Stomach smooth muscle (tissue), 2 donors: ENCODE measurements at regions not wholly inside any gene's neighbourhood (a gene's known extent, or its start where the extent isn't known, plus 50 kb on each side); places are given as distances from the start of the nearest gene placed in this dataset.
"Not testable (repeated sequence)": the region's sequence is repeated elsewhere in the genome, so short reads cannot be mapped to it uniquely, and the experiment has no call there.

Source experiments
- H3K27ac ChIP-seq: one replicate; pipeline ENCODE4 v1.7.0; 2013; ENCODE audit warnings: mild to moderate bottlenecking, low read length, inconsistent platforms
- H3K27me3 ChIP-seq, 2 donors: one replicate each; pipeline ENCODE4 v1.7.0; 2013; ENCODE audit warnings: low read length in 2 of 2; ENCODE audit not compliant: insufficient read depth in 2 of 2, control insufficient read depth in 1 of 2
- H3K36me3 ChIP-seq, 2 donors: one replicate each; pipeline ENCODE4 v1.7.0; 2013; ENCODE audit warnings: low read length in 2 of 2; ENCODE audit not compliant: control insufficient read depth in 2 of 2, insufficient read depth in 2 of 2
- H3K4me1 ChIP-seq: one replicate; pipeline ENCODE4 v1.7.0; 2013; ENCODE audit warnings: low read length; ENCODE audit not compliant: control insufficient read depth, insufficient read depth
- H3K4me3 ChIP-seq, 2 donors: one replicate each; pipeline ENCODE4 v1.7.0; 2013; ENCODE audit warnings: low read length in 2 of 2
- H3K9ac ChIP-seq, 2 donors: one replicate each; pipeline ENCODE4 v1.7.0; 2013; ENCODE audit warnings: low read length in 2 of 2, mild to moderate bottlenecking in 1 of 2
- H3K9me3 ChIP-seq, 2 donors: one replicate each; pipeline ENCODE4 v1.7.0; 2013; ENCODE audit warnings: low read length in 2 of 2; ENCODE audit not compliant: control insufficient read depth in 2 of 2
- donor health status: healthy.
- donor health status: Pancreatic carcinoma.

DNA sequence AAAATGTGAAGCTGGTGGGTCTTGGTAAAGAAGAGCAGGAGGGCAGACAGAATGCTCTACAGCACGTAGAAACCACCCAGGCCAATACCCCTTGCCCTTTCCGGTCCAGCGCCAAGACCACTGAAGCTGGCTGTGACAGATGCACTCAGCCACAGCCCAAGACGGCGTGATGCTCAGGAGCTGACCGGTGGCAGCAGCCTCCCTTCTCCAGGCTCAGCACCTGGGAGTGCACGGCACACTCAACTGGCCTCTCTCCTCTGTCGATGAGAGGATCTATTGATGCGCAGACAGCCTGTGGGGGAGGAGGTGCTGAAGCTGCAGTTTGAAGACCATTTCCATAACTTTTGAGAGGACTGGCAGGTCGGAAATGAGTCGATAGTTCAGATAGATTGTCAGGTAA lies 141.0 kb upstream of the MYT1L start:
- Histone ChIP-seq H3K27me3 (no peaks in the 10 kb centered on the region), H3K36me3 (no peaks in the 10 kb centered on the region), H3K4me3 (no peak overlapping the region), H3K9ac (no peak overlapping the region), H3K4me1 (no peaks in the 10 kb centered on the region), H3K27ac (no peak overlapping the region), H3K9me3 (no peaks in the 10 kb centered on the region)

DNA sequence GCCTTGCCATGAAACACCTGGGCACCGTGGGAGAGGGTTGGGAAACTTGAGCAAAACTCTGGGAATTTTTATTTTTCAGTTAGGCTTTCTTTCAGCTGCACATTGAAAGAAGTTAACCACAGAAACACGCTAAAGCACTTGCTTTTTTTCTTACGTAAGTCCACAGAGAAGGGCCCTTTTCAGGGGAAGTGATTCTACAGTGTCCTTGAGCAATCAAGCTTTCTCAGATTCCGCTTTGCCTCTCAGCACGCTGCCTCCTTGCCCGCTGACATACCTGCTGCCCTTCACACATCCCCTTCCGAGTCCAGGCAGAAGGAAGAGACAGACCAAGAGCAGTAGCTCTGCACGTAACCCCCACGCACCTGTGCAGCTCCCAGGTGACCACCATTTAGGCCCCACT lies 135.5 kb upstream of the MYT1L start:
- Histone ChIP-seq H3K27me3 (no peaks in the 10 kb centered on the region), H3K27ac (no peak overlapping the region), H3K4me3 (no peak overlapping the region), H3K36me3 (no peaks in the 10 kb centered on the region), H3K4me1 (no peaks in the 10 kb centered on the region), H3K9ac (no peak overlapping the region), H3K9me3 (no peaks in the 10 kb centered on the region)

DNA sequence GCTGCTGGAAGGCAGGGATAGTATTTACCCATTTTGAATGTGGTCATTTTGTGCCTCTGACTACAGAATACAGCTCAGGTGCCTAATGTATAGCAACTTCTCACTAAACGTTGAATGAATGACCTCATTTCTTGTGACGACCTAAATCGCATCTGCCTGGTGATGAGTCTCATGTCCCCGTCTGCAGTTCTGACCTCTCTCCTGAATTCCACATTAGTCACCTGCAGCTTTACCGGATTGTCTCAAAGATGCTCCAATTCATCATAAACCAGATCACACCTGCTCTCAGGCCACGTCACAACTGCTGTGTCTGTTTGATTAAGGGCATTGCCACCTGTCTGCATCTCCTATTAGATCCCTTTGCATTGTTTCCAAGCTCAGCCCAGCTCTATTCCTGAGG lies 133.6 kb upstream of the MYT1L start:
- Histone ChIP-seq H3K9me3 (no peaks in the 10 kb centered on the region), H3K4me1 (no peaks in the 10 kb centered on the region), H3K27ac (no peak overlapping the region), H3K27me3 (no peaks in the 10 kb centered on the region), H3K9ac (peak overlapping the region in 1 of 2 donors; percentile 16), H3K36me3 (no peaks in the 10 kb centered on the region), H3K4me3 (peak overlapping the region in 1 of 2 donors; percentile 64)

DNA sequence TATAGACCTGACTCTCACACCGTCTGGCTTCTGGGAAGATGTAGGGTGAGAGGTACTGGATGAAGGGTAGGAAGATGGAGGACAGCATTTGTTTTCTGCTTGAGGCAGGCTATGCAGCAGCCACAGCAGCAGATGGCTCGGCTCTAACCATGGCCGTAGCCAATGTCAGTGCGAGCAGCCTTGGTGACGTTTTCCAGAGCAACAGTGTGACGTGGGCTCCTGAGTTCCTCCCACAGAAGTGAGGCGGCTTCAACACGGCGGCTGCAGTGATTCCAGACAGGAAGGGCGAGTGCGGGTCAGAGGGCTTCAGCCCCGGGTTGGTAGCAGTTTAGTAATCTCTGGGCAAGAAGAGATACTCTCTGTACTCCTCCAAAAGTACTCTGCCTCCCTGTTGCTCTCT lies 133.0 kb upstream of the MYT1L start:
- peak overlapping the region; percentile 16 to 55 for H3K9ac ChIP-seq
- H3K4me1 ChIP-seq = no peaks in the 10 kb centered on the region
- no peaks in the 10 kb centered on the region for H3K27me3 ChIP-seq
- no peak overlapping the region for H3K27ac ChIP-seq
- no peaks in the 10 kb centered on the region for H3K9me3 ChIP-seq
- no peaks in the 10 kb centered on the region for H3K36me3 ChIP-seq
- peak overlapping the region; percentile 50 to 64 for H3K4me3 ChIP-seq

DNA sequence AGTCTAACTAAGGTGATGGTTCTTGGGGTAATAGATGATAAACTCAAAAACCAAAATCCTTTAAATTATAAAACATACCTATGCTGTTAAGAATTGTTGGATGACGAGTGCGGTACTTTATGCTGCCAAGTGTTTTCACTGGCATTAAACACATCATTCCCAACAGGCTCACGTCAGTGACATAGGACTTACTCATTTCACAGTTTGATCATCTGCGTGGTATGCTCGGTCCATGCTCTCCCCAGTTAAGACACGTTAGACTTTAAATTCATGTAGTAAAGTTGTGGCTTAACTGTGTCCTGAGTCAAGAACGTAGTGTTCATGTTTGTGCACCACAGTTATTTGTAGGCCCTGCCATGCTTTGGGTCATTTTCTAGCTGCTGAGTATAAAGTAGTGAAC lies 125.6 kb upstream of the MYT1L start:
- no peaks in the 10 kb centered on the region for H3K4me1 ChIP-seq
- no peak overlapping the region for H3K4me3 ChIP-seq
- no peaks in the 10 kb centered on the region for H3K9me3 ChIP-seq
- H3K36me3 ChIP-seq = no peaks in the 10 kb centered on the region
- H3K27me3 ChIP-seq = no peaks in the 10 kb centered on the region
- no peak overlapping the region for H3K27ac ChIP-seq
- H3K9ac ChIP-seq = no peak overlapping the region

DNA sequence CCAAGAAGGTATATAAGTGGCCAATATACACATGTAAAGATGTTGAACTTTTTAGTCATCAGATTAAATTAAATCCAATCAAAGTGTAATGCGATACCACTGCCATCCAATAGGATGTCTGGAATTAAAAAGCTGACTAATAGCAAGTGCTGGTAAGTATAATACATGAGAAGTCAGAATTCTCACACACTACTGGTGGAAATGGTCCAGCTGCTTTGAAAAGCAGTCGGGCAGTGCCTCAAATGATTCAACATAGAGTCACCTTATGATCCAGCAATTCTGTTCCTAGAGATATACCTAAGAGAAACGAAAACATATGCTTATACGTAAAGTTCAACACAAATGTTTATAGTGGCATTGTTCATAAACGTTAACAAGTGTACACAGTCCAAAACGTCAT lies 124.1 kb upstream of the MYT1L start:
- Histone ChIP-seq H3K9me3 (no peaks in the 10 kb centered on the region), H3K27ac (no peak overlapping the region), H3K36me3 (no peaks in the 10 kb centered on the region), H3K4me3 (no peak overlapping the region), H3K27me3 (no peaks in the 10 kb centered on the region), H3K9ac (no peak overlapping the region), H3K4me1 (no peaks in the 10 kb centered on the region)

DNA sequence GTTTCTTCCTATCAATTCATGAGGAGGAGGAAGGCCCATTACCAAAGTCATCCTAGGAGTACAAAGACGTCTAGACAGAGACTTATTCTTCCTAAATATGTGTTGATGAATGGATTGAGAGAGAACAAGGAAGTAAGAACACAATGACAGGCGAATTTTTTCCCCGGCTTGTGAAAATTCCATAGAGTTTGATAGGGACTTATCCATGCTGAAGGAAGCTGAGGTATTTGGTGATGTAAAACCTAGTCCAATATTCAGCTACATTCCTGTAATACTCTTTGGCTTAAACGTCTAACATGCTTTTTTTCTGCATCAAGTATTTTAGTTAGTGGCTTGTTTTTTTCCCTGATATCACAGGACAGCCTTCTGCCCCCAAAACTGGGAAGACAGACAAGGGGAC lies 121.9 kb upstream of the MYT1L start:
- H3K9me3 ChIP-seq = no peaks in the 10 kb centered on the region
- H3K27ac ChIP-seq = no peak overlapping the region
- no peaks in the 10 kb centered on the region for H3K4me1 ChIP-seq
- no peaks in the 10 kb centered on the region for H3K36me3 ChIP-seq
- H3K4me3 ChIP-seq = no peak overlapping the region
- H3K27me3 ChIP-seq = no peaks in the 10 kb centered on the region
- no peak overlapping the region for H3K9ac ChIP-seq

DNA sequence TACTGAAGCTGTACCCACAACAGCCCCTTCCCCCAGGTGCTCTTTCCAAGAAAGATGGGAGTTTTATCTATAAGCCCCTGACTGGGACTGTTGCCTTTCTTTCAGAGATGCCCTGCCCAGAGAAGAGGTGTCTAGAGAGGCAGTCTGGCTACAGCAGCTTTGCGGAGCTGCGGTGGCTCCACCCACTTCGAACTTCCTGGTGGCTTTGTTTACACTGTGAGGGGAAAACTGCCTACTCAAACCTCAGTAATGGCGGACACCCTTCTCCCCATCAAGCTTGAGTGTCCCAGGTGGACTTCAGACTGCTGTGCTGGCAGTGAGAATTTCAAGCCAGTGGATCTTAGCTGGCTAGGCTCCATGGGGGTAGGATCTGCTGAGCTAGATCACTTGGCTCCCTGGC lies 120.2 kb upstream of the MYT1L start:
- H3K27ac ChIP-seq, H3K9me3 ChIP-seq, H3K4me1 ChIP-seq, H3K9ac ChIP-seq, H3K4me3 ChIP-seq, H3K27me3 ChIP-seq, H3K36me3 ChIP-seq: not testable (repeated sequence)

DNA sequence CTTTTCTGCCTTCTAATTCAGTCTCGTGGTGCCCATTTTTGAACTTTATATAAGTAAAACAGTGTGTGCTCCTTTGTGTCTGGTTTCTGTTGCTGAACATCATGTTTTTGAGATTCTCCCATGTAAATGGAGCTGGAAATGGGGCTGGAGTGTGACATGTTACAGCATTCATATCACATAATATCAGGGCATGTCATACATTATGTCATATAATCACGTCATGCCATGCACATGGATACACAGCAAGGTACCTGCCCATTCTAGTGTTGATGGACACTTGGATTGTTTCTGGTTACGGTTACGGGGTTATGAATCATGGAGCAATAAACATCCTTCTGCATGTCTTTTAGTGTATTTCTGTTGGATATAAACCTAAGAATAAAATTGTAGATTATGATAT lies 117.1 kb upstream of the MYT1L start:
- Histone ChIP-seq H3K9me3 (no peaks in the 10 kb centered on the region), H3K27ac (no peak overlapping the region), H3K36me3 (no peaks in the 10 kb centered on the region), H3K9ac (no peak overlapping the region), H3K27me3 (no peaks in the 10 kb centered on the region), H3K4me3 (no peak overlapping the region), H3K4me1 (no peaks in the 10 kb centered on the region)

DNA sequence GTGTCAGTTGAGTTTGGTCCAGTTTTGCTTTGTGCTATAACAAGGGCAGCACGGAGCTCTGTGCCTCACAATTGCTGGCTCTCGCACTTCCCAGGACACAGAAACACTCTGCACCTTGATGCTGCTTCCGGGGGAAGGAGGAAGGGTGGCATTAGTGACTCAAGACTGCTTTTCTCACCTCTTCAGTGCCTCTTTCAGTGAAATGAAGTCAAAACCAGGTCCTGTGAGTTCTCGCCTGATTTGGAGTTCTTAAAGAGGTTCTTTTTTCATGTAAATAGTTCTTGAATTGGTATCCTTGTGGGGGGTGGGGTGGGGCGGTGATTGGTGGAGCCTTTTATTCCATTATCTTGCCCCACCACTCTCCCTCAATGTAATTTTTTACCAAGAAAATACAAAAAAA lies 91.5 kb upstream of the MYT1L start:
- no peaks in the 10 kb centered on the region for H3K36me3 ChIP-seq
- no peak overlapping the region for H3K9ac ChIP-seq
- H3K27me3 ChIP-seq = no peaks in the 10 kb centered on the region
- no peak overlapping the region for H3K4me3 ChIP-seq
- no peaks in the 10 kb centered on the region for H3K4me1 ChIP-seq
- H3K27ac ChIP-seq = no peak overlapping the region
- no peaks in the 10 kb centered on the region for H3K9me3 ChIP-seq

DNA sequence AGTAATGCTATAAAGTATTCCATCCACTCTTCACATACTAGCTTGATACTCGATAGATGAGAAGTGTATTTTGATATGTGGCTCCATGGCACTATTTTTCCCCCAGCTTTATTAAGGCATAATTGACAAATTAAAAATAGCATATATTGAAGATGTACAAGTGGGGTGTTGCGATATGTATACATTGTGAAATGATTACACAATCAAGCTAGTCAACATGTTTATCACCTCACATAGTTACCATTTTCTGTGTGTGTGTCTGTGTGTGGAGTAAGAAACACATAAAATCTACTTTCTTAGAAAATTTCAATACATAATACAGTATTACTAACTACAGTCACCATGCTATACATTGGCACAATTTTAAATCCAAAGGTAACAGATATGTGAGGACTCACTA lies 82.5 kb upstream of the MYT1L start:
- no peak overlapping the region for H3K27ac ChIP-seq
- H3K9ac ChIP-seq = no peak overlapping the region
- H3K9me3 ChIP-seq = no peaks in the 10 kb centered on the region
- no peaks in the 10 kb centered on the region for H3K36me3 ChIP-seq
- H3K4me3 ChIP-seq = no peak overlapping the region
- H3K27me3 ChIP-seq = no peaks in the 10 kb centered on the region
- H3K4me1 ChIP-seq = no peaks in the 10 kb centered on the region

DNA sequence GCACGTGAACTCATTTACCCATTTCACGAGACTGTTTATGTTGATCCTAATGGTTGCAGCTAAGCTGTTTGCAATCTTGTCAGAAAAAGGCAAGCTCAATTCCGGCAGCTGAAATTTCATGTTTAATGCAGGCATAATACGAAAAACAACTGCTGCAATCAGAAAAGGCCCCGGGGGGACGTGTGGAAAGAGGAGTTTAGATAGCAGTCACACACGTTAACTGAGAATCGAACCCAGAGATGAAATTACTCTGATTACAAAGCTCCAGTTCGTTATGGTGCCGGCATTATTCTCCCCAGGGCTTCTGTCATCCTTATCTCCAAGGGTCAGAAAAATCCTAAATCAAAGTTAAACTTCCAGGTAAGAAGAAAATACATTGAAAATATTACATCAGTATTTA lies 79.9 kb upstream of the MYT1L start:
- Histone ChIP-seq H3K4me1 (no peaks in the 10 kb centered on the region), H3K4me3 (no peak overlapping the region), H3K36me3 (no peaks in the 10 kb centered on the region), H3K9ac (no peak overlapping the region), H3K9me3 (peaks cover 0 to 3% of the 10 kb centered on the region in 2 donors), H3K27me3 (no peaks in the 10 kb centered on the region), H3K27ac (no peak overlapping the region)
